K562 (cell line): ENCODE measurements at regions not wholly inside any gene's neighbourhood (a gene's known extent, or its start where the extent isn't known, plus 50 kb on each side); places are given as distances from the start of the nearest gene placed in this dataset.

Source experiments
- ATAC-seq: fragments of 200-7000 bp; cut with Tn5 transposase; 3 replicates; pipeline ENCODE4 v1.9.1; 2020; ENCODE audit warnings: moderate library complexity
- BruUV-seq: library from RNA; stranded (reverse); fragments of 400-500 nt; replicated peaks from 2 replicates; lab custom pipeline; 2021; lab: Mats Ljungman, UMichigan
- CTCF ChIA-PET: fragments of 300-600 bp; formaldehyde crosslinking; extraction: SDS; loops from one replicate; lab custom pipeline; 2021; ENCODE audit warnings: low intra/inter-chr PET ratio; lab: Yijun Ruan, JAX
- POLR2A ChIA-PET: fragments of 300-600, 350-650 bp; sonication (Branson Sonifier 250); formaldehyde crosslinking; extraction: SDS; loops from one replicate; lab custom pipeline; 2021; ENCODE audit warnings: antibody characterized with exemption, inconsistent platforms; lab: Yijun Ruan, JAX
- DNase-seq, 4 experiments: peaks; one replicate each; pipeline versions ENCODE4 v3.0.0 to v3.0.0-alpha.2; 2011 to 2018; ENCODE audit warnings: low spot score in 3 of 4, mixed read lengths in 3 of 4; ENCODE audit errors: extremely low read depth in 1 of 4
- FAIRE-seq: peaks from 2 replicates; lab custom pipeline; 2011; peaks lifted over from hg19 to GRCh38; lab: Jason Lieb, UNC
- H2AFZ ChIP-seq: 2 replicates; pipeline ENCODE4 v1.6.0; 2011; ENCODE audit warnings: low read depth, low read length, control low read depth, inconsistent platforms
- H3K27ac ChIP-seq: fragments of 200-600 bp; 3 replicates; pipeline ENCODE4 v1.8.0; 2011; ENCODE audit warnings: low read depth, mild to moderate bottlenecking, control low read depth, inconsistent platforms, low read length, moderate library complexity, mixed read lengths; ENCODE audit errors: extremely low read depth
- H3K27me3 ChIP-seq, 2 experiments: fragments of 300-600 bp in 1 of 2; 2 replicates in 1 of 2; 3 replicates in 1 of 2; pipeline versions ENCODE4 v1.6.0 to v1.8.0; 2011; ENCODE audit warnings: inconsistent platforms in 2 of 2, low read length in 2 of 2, mild to moderate bottlenecking in 1 of 2, mixed read lengths in 1 of 2, moderate library complexity in 1 of 2; ENCODE audit not compliant: control insufficient read depth in 2 of 2, insufficient read depth in 2 of 2
- H3K36me3 ChIP-seq: fragments of 300-600 bp; 3 replicates; pipeline ENCODE4 v1.8.0; 2011; ENCODE audit warnings: mild to moderate bottlenecking, low read length, inconsistent platforms; ENCODE audit not compliant: control insufficient read depth, insufficient read depth
- H3K4me1 ChIP-seq, 2 experiments: fragments of 200-600 bp in 1 of 2; replicated peaks in 1 of 2; 2 replicates in 1 of 2; 3 replicates in 1 of 2; pipeline versions ENCODE4 v1.5.1 to v1.8.0; 2011; ENCODE audit warnings: inconsistent platforms in 2 of 2, low read length in 2 of 2, mild to moderate bottlenecking in 1 of 2, mixed read lengths in 1 of 2, moderate library complexity in 1 of 2; ENCODE audit not compliant: control insufficient read depth in 2 of 2, insufficient read depth in 2 of 2
- H3K4me2 ChIP-seq: 2 replicates; pipeline ENCODE4 v1.6.1; 2011; ENCODE audit warnings: low read length, control low read depth, inconsistent platforms, mixed read lengths; ENCODE audit not compliant: insufficient read depth
- H3K4me3 ChIP-seq: fragments of 200-600 bp; sonication (generic), shearing (Covaris generic); 2 replicates; pipeline ENCODE4 v1.5.1; 2016; ENCODE audit warnings: control low read depth, inconsistent platforms
- H3K79me2 ChIP-seq: fragments of 200-600 bp; 3 replicates; pipeline ENCODE4 v1.8.0; 2011; ENCODE audit warnings: low read length, inconsistent platforms; ENCODE audit not compliant: control insufficient read depth, insufficient read depth
- H3K9ac ChIP-seq, 2 experiments: 2 replicates each; pipeline versions ENCODE4 v1.6.0 to v1.6.1; 2011; ENCODE audit warnings: low read depth in 2 of 2, low read length in 2 of 2, control low read depth in 1 of 2, inconsistent platforms in 1 of 2, mild to moderate bottlenecking in 1 of 2, mixed read lengths in 1 of 2; ENCODE audit not compliant: insufficient read depth in 1 of 2
- H3K9me1 ChIP-seq: one replicate; pipeline ENCODE4 v1.6.0; 2011; ENCODE audit warnings: inconsistent platforms, mild to moderate bottlenecking, low read length, moderate library complexity; ENCODE audit not compliant: control insufficient read depth, insufficient read depth
- H3K9me3 ChIP-seq: replicated peaks from 2 replicates; pipeline ENCODE4 v1.5.1; 2011; ENCODE audit warnings: low read depth, low read length, inconsistent platforms; ENCODE audit not compliant: control insufficient read depth, insufficient read depth
- H4K20me1 ChIP-seq: replicated peaks from 2 replicates; pipeline ENCODE4 v1.6.1; 2011; ENCODE audit warnings: low read length, inconsistent platforms, mixed read lengths; ENCODE audit not compliant: control insufficient read depth, insufficient read depth
- CLOCK ChIP-seq: fragments of 250-450 bp; sonication (Bioruptor Pico); IDR thresholded peaks from 2 replicates; pipeline ENCODE4 v1.4.0; 2020; ENCODE audit warnings: mild to moderate bottlenecking, moderate library complexity, borderline replicate concordance
- NFIX ChIP-seq: fragments of 250-450 bp; sonication (Bioruptor Pico); IDR thresholded peaks from 2 replicates; pipeline ENCODE4 v1.4.0; 2020; ENCODE audit warnings: low read depth, mild to moderate bottlenecking, moderate library complexity
- ZNF75A ChIP-seq: fragments of 450-650 bp; formaldehyde crosslinking; IDR thresholded peaks from 2 replicates; pipeline ENCODE4 v1.4.0; 2020; ENCODE audit warnings: mild to moderate bottlenecking
- in situ Hi-C: fragments of 300-500 bp; cut with MboI; formaldehyde crosslinking; loops from 4 replicates; pipeline ENCODE4 v1.15.0; 2018; ENCODE audit warnings: inconsistent platforms, mixed read lengths
- intact Hi-C: fragments of 100-400 bp; cut with micrococcal nuclease; formaldehyde crosslinking; loops from 2 replicates; pipeline ENCODE4 v1.14.2; 2022

DNA sequence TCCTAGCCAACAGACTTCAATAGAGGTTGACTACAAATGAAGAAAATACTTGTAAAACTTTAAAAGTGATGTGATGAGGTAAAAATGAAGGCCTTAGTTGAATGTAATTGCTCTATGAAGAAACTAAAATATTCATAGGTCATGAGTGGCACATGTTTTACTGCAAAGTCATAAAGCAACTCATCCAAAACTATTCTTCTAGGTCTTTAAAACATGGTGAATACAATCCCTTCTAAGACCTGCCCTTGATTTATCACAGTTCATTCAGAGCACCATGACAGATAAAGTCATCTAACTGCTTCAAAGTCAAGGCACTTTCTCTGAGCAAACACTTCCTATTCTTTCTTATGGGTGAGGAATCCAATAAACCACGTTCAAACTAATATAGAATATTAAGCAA lies 713.5 kb downstream of the SORCS1 start (continued):
- no peak for TF ChIP-seq CLOCK (CRISPR knock-in tag)

GRCh38 chr10:106446920-106447319 lies 717.6 kb downstream of the SORCS1 start:
- POLR2A ChIA-PET: no interaction called here
- no peaks in the 10 kb centered on the region for H3K79me2 ChIP-seq
- H3K4me2 ChIP-seq: no peak overlapping the region
- in situ Hi-C loops (no loop called here), intact Hi-C loops (no loop called here)
- H3K27ac ChIP-seq: no peak overlapping the region
- TF ChIP-seq NFIX (no peak), ZNF75A (CRISPR knock-in tag) (no peak)
- H2AFZ ChIP-seq: no peak overlapping the region
- BruUV-seq: no TSS peak
- H3K36me3 ChIP-seq: no peaks in the 10 kb centered on the region
- no peaks in the 10 kb centered on the region for H3K27me3 ChIP-seq
- CTCF ChIA-PET: no interaction called here
- no peaks in the 10 kb centered on the region for H3K4me1 ChIP-seq
- H4K20me1 ChIP-seq: no peaks in the 10 kb centered on the region
- H3K4me3 ChIP-seq: no peak overlapping the region
- H3K9me3 ChIP-seq: no peaks in the 10 kb centered on the region
- FAIRE-seq (no peak), DNase-seq (no peak), ATAC-seq (no peak)
- no peak overlapping the region for H3K9ac ChIP-seq
- H3K9me1 ChIP-seq: no peaks in the 10 kb centered on the region
